ENCODE measurements at regions not wholly inside any gene's neighbourhood (a gene's known extent, or its start where the extent isn't known, plus 50 kb on each side); places are given as distances from the start of the nearest gene placed in this dataset.

DNA sequence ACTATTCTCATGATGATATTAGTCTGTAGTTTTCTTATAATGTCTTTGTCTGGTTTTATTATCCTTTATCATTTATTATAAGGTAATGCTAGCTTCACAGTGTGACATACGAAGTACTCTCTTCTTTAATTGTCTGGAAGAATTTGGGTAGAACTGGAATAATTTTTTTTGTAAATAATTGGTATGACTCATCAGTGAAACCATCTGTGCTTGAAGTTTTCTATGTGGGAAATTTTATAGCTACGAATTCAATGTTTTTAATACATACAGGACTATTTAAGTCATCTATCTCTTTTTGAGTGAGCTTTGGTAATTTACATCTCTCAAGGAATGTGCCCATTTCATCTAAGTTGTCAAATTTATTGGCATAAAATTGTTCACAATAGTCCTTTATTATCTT, 86.3 kb downstream of the SOD2 start:
- Histone ChIP-seq H3K23me2 (ENCODE audit: insufficient read length, low read depth, low read length, poor library complexity, severe bottlenecking) (no peaks in the 10 kb centered on the region), H2BK5ac (ENCODE audit: insufficient read length, low read length) (no peak overlapping the region), H3K9ac (ENCODE audit: extremely low read depth, insufficient read length, low read length) (no peak overlapping the region), H4K8ac (replicated peaks; ENCODE audit: insufficient read length, low read depth, low read length) (no peak overlapping the region), H2BK15ac (ENCODE audit: low read depth, low read length) (no peak overlapping the region), H2AK5ac (ENCODE audit: insufficient read length, low read length) (no peak overlapping the region), H3K56ac (ENCODE audit: insufficient read length, low read depth, low read length) (no peak overlapping the region), H2BK120ac (ENCODE audit: low read depth, low read length, poor library complexity, severe bottlenecking) (no peak overlapping the region), H2AFZ (ENCODE audit: low read length) (no peak overlapping the region), H2BK20ac (ENCODE audit: low read depth, low read length, poor library complexity, severe bottlenecking) (no peak overlapping the region), H3K23ac (ENCODE audit: insufficient read length, low read depth, low read length) (no peak overlapping the region), H4K20me1 (ENCODE audit: control insufficient read depth, insufficient read depth, insufficient read length) (no peaks in the 10 kb centered on the region), H3K79me1 (ENCODE audit: insufficient read depth, low read depth, low read length, poor library complexity, severe bottlenecking) (no peaks in the 10 kb centered on the region), H3K14ac (ENCODE audit: insufficient read depth, low read length) (no peak overlapping the region), H3K18ac (ENCODE audit: insufficient read length, low read depth, low read length) (no peak overlapping the region), H3K4ac (ENCODE audit: low read depth, low read length) (no peak overlapping the region), H3K79me2 (ENCODE audit: insufficient read depth, low read length) (no peaks in the 10 kb centered on the region), H4K91ac (ENCODE audit: insufficient read length, low read depth, low read length) (no peak overlapping the region), H3K4me1 (ENCODE audit: insufficient read depth, low read length) (peaks cover under 1% of the 10 kb centered on the region; the same call in 1 of the 2 replicates), H3T11ph (ENCODE audit: low read length) (no peak overlapping the region), H4K5ac (ENCODE audit: insufficient read length, low read depth, low read length) (no peak overlapping the region), H3K4me2 (ENCODE audit: insufficient read depth, insufficient read length, low read length) (no peak overlapping the region), H3K9me3 (ENCODE audit: control insufficient read depth, low read depth, low read length) (no peaks in the 10 kb centered on the region), H3K27me3 (ENCODE audit: insufficient read depth, low read length) (no peaks in the 10 kb centered on the region), H3K27ac (ENCODE audit: insufficient read length, low read depth, low read length) (no peak overlapping the region), H2BK12ac (ENCODE audit: insufficient read length, low read depth, low read length) (no peak overlapping the region)
- Mint-ChIP-seq H3K4me1 (peaks cover under 1% of the 10 kb centered on the region in 2 experiments; a peak in 2 of 4 replicates), H3K36me3 (ENCODE audit: insufficient read depth in 1 of 3, low read depth in 3 of 3) (no peaks in the 10 kb centered on the region; a peak in 1 of 7 replicates), H3K4me3 (no peak overlapping the region), H3K9me3 (no peaks in the 10 kb centered on the region; a peak in 1 of 5 replicates), H3K27me3 (ENCODE audit: low read depth) (no peaks in the 10 kb centered on the region; the same call in 1 of the 2 replicates), H3K27ac (no peak overlapping the region)
- no peak for DNase-seq
- no CpG with 5 or more reads among the region's 2 CpGs for WGBS (ENCODE audit: extremely low coverage, insufficient read length, low lambda C conversion rate)
- TF ChIP-seq, protein P1, sequence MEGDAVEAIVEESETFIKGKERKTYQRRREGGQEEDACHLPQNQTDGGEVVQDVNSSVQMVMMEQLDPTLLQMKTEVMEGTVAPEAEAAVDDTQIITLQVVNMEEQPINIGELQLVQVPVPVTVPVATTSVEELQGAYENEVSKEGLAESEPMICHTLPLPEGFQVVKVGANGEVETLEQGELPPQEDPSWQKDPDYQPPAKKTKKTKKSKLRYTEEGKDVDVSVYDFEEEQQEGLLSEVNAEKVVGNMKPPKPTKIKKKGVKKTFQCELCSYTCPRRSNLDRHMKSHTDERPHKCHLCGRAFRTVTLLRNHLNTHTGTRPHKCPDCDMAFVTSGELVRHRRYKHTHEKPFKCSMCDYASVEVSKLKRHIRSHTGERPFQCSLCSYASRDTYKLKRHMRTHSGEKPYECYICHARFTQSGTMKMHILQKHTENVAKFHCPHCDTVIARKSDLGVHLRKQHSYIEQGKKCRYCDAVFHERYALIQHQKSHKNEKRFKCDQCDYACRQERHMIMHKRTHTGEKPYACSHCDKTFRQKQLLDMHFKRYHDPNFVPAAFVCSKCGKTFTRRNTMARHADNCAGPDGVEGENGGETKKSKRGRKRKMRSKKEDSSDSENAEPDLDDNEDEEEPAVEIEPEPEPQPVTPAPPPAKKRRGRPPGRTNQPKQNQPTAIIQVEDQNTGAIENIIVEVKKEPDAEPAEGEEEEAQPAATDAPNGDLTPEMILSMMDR (conservative IDR thresholded peaks at IDR 0.05), result no peak

All from H9 (cell line).